Activated naive CD4-positive, alpha-beta T cell treated with anti-CD3 and anti-CD28 coated beads, Interleukin-2, amount 50 U/mL, for 16 hours (primary cell): ENCODE measurements at regions not wholly inside any gene's neighbourhood (a gene's known extent, or its start where the extent isn't known, plus 50 kb on each side); places are given as distances from the start of the nearest gene placed in this dataset.

ENCODE experiments used
- DNase-seq: peaks from one replicate; pipeline ENCODE4 v3.0.0-alpha.2; 2020

- no peak for DNase-seq
These were observed 494.1 kb downstream of the SH2D4B start for GRCh38 chr10:81031774-81032173.

- no peak for DNase-seq
These were observed 496.7 kb downstream of the SH2D4B start for GRCh38 chr10:81034383-81034782.

GRCh38 chr10:81036257-81036656 lies 498.6 kb downstream of the SH2D4B start:
- DNase-seq, result no peak

GRCh38 chr10:81040031-81040430 lies 502.3 kb downstream of the SH2D4B start:
- DNase-seq, result no peak

- DNase-seq, result no peak
These were observed 503.2 kb downstream of the SH2D4B start for GRCh38 chr10:81040940-81041339.

- DNase-seq, result no peak
These were observed 504.9 kb downstream of the SH2D4B start for GRCh38 chr10:81042647-81043046.

- no peak for DNase-seq
These were observed 527.8 kb downstream of the SH2D4B start for GRCh38 chr10:81065474-81065873.

GRCh38 chr10:81068460-81068859 lies 530.8 kb downstream of the SH2D4B start:
- DNase-seq, result no peak

- no peak for DNase-seq
These were observed 533.5 kb downstream of the SH2D4B start for GRCh38 chr10:81071087-81071796.

GRCh38 chr10:81073155-81073554 lies 535.5 kb downstream of the SH2D4B start:
- DNase-seq, result no peak

GRCh38 chr10:81081887-81082620 lies 544.4 kb downstream of the SH2D4B start:
- no peak for DNase-seq

GRCh38 chr10:81082621-81083376 lies 545.1 kb downstream of the SH2D4B start:
- DNase-seq, result no peak

GRCh38 chr10:81093056-81093455 lies 555.4 kb downstream of the SH2D4B start:
- no peak for DNase-seq

- DNase-seq, result no peak
These were observed 557.5 kb downstream of the SH2D4B start for GRCh38 chr10:81095238-81095637.

GRCh38 chr10:81096558-81096957 lies 558.9 kb downstream of the SH2D4B start:
- no peak for DNase-seq

- no peak for DNase-seq
These were observed 563.4 kb downstream of the SH2D4B start for GRCh38 chr10:81101062-81101461.

GRCh38 chr10:81104494-81104893 lies 566.8 kb downstream of the SH2D4B start:
- no peak for DNase-seq

GRCh38 chr10:81108516-81109199 lies 571.0 kb downstream of the SH2D4B start:
- DNase-seq, result no peak

GRCh38 chr10:81109200-81109752 lies 571.6 kb downstream of the SH2D4B start:
- no peak for DNase-seq

GRCh38 chr10:81116201-81116600 lies 578.5 kb downstream of the SH2D4B start:
- DNase-seq, result no peak

GRCh38 chr10:81116990-81117389 lies 579.3 kb downstream of the SH2D4B start:
- DNase-seq, result no peak

- no peak for DNase-seq
These were observed 590.2 kb downstream of the SH2D4B start for GRCh38 chr10:81127931-81128330.

GRCh38 chr10:81130014-81130413 lies 592.3 kb downstream of the SH2D4B start:
- no peak for DNase-seq
